GM19468 (cell line): ENCODE measurements at regions not wholly inside any gene's neighbourhood (a gene's known extent, or its start where the extent isn't known, plus 50 kb on each side); places are given as distances from the start of the nearest gene placed in this dataset.

Source experiments
- ATAC-seq: cut with Tn5 transposase; IDR thresholded peaks from one replicate; pipeline ENCODE4 v1.9.1; 2021; ENCODE audit warnings: mild to moderate bottlenecking, moderate library complexity, moderate number of reproducible peaks; ENCODE audit not compliant: unreplicated experiment; ENCODE audit errors: extremely low read depth

- ATAC-seq: no peak
These were observed 522.0 kb downstream of the PLCL1 start for GRCh38 chr2:198326431-198326830.

GRCh38 chr2:198325359-198325758, 521.0 kb downstream of the PLCL1 start:
- no peak for ATAC-seq

GRCh38 chr2:198324071-198324470, 519.7 kb downstream of the PLCL1 start:
- no peak for ATAC-seq

GRCh38 chr2:198322275-198322674, 517.9 kb downstream of the PLCL1 start:
- ATAC-seq: no peak

- ATAC-seq: no peak
These were observed 517.2 kb downstream of the PLCL1 start for GRCh38 chr2:198321522-198322088.

GRCh38 chr2:198316852-198317396, 512.5 kb downstream of the PLCL1 start:
- no peak for ATAC-seq

GRCh38 chr2:198315791-198316630, 511.6 kb downstream of the PLCL1 start:
- no peak for ATAC-seq

GRCh38 chr2:198314559-198315153, 510.3 kb downstream of the PLCL1 start:
- no peak for ATAC-seq

- ATAC-seq: no peak
These were observed 508.4 kb downstream of the PLCL1 start for GRCh38 chr2:198312596-198313483.

- ATAC-seq: no peak
These were observed 506.6 kb downstream of the PLCL1 start for GRCh38 chr2:198311020-198311419.

- ATAC-seq: no peak
These were observed 505.4 kb downstream of the PLCL1 start for GRCh38 chr2:198309673-198310280.

GRCh38 chr2:198309081-198309480, 504.7 kb downstream of the PLCL1 start:
- no peak for ATAC-seq

GRCh38 chr2:198308368-198308767, 504.0 kb downstream of the PLCL1 start:
- ATAC-seq: no peak

GRCh38 chr2:198307093-198307492, 502.7 kb downstream of the PLCL1 start:
- no peak for ATAC-seq

GRCh38 chr2:198304859-198305258, 500.5 kb downstream of the PLCL1 start:
- ATAC-seq: no peak

GRCh38 chr2:198297350-198297749, 493.0 kb downstream of the PLCL1 start:
- no peak for ATAC-seq

- ATAC-seq: peak; percentile 60
These were observed 492.4 kb downstream of the PLCL1 start for GRCh38 chr2:198296665-198297308.

GRCh38 chr2:198293281-198293680, 488.9 kb downstream of the PLCL1 start:
- no peak for ATAC-seq

- no peak for ATAC-seq
These were observed 485.4 kb downstream of the PLCL1 start for GRCh38 chr2:198289811-198290210.
